ENCODE measurements at regions not wholly inside any gene's neighbourhood (a gene's known extent, or its start where the extent isn't known, plus 50 kb on each side); places are given as distances from the start of the nearest gene placed in this dataset.

GRCh38 chr15:31262901-31263671 is 63.5 kb upstream of the KLF13 start:
- DNase-seq (ENCODE audit: low spot score) = peak; percentile 55

DNA sequence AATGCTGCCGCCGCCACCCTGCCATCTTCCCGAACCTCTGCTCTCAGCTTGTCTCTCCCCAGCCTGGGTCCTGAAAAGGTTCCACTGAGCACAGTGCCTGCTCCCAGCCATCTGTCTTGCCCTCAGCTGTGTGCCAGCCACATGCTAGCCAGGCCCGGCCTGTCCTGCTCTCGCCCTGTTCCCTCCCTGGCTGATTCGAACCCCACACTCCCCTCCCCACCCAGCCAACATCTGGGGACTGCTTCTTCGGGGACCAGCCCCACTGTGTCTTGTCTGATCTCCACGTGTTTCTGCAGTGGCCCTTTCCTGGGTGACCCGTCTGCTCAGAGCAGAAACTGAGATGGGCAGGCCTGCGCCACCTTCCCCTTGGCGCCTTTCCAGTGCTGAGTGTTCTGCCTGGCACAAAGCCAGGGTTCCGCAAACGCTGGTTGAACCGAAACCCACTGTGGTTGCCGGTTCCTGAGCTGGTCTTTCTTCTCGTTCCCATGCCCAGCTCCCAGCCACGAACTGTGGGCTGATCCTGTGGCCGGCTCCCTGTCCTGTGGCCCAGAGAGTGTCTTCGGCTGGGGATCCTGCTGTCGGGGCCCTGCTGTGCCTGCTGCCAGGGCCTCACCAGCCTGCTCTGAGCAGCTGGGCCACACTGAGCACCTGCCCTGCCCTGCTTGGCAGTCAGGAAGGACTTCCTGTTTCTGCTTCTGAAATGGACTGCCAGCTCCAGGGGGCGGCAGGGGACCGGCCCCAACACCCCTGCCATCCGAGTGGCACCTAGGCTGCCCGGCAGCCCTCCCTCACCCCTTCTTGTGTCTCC is 62.7 kb upstream of the KLF13 start:
- peak; percentile 87 for DNase-seq (ENCODE audit: low spot score)

GRCh38 chr15:31264559-31265089 is 62.0 kb upstream of the KLF13 start:
- DNase-seq (ENCODE audit: low spot score) = peak; percentile 39

DNA sequence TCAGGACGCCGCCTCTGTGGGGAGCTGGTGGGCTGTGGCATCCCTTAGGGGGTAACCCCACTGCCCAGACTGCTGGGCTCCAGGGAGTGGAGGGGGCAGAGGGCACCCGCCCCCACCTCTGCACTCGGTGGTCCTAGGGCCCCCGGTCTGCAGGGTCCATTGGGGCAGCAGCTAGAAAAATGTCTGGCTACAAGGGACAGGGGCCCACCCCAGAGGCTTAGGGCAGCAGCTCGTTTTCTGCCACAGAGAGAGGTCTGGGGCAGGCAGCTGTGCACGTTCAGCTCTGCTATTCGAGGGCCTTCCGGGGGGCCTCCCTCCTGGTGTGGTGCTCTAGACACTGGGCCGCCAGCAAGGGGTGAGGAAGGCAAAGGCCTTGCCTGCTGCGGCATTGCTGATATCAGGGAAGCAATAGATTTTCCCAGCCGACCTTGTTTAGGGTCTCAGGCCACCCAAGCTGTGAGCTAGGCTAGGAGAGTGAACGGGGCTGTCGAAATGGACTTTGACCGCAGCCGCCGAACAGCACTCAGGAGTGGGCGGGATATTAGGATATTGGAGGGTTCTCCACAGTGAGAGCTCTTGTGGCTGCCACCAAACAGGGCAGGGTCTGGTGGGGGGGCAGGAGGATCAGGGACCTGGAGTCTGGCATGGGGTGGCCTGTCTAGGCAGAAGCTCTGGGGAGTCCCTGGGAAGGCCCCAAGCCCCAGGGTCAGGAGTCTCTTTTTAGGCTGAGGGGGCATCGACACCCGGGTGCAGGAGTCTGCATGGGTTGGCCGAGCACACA is 61.4 kb upstream of the KLF13 start:
- peak; percentile 40 for DNase-seq (ENCODE audit: low spot score)

DNA sequence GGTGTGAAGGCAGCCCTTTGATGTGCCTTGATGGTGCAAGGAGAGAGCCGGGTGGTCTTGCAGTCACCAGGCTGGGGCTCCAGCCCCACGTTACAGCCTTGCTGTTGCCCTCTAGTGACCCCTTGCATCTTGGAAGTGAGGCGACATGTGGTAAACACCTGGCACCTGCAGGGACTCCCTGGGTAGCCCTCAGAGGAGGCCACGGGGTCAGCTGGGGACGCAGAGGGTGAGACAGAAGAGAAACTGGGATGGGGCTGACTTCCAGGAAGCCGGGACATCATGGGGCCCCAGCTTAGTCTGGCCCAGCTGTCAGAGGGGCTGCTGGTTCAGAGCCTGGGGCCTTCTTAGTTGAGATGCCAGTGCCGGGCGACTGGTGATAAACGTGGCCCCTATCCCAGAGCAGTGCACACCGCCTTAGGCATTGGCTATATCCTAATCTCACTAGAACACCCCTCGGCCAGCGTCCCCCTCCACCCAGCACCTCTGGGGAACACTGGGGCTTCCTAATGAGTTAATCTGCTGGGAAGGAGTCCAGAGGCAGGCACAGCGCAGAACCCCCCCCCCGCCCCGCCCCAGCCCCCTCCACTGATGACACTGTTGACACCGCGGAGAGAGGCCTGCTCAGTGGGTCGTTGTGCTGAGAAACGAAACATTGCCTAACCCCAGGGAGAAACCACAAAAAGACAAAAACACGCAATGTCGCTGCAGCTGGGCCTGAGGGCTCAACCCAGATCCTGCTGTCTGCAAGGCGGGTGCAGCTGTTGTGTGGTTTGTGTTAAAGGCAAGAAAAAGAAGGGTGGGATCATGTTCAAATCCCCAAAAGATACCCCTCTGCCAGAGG is 60.5 kb upstream of the KLF13 start:
- peak; percentile 61 for DNase-seq (ENCODE audit: low spot score)

DNA sequence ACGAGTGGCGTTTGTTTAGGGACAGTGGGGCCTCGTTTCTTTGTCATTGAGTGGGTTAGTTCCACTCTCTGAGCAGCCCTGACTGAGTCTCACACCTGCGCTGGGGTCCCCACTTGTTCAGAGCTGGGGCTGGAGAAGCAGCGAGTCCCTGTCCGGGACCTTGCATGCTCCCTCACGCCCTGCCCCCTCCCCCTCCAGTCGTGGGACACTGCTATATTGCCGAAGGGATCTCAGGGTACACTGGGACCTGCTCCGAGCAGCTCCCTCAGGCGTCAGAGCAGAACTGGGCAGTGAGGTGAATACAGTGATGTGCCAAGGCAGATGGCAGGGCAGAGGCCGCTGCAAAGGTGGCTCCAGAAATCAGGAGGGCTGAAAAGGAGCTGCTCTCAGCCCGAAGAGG is 59.9 kb upstream of the KLF13 start:
- no peak for DNase-seq (ENCODE audit: low spot score)

- DNase-seq (ENCODE audit: low spot score) = peak; percentile 40
Measured at GRCh38 chr15:31267161-31268107, 59.2 kb upstream of the KLF13 start.

DNA sequence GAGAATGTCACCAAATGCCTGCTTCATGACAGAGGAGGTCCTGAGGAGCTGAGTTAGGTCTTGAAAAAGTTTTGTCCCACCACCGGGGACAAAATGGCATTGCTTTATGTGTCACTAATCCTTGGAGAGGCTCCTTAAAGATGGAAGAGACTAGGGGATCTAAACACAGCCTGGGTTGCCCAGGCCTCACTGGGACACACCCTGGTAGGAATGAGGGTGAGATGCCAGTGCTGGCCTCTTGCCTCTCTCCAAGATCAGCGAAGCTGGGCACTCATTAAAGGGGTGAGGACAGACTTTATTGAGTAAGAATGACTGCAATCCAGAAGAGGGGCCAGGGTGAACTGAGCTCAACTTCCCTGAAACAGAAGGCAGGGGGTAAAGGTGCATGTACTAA is 58.5 kb upstream of the KLF13 start:
- DNase-seq (ENCODE audit: low spot score) = peak; percentile 43

- DNase-seq (ENCODE audit: low spot score) = peak; percentile 37
Measured at GRCh38 chr15:31268911-31269784, 57.5 kb upstream of the KLF13 start.

- peak; percentile 32 for DNase-seq (ENCODE audit: low spot score)
Measured at GRCh38 chr15:31269816-31270575, 56.6 kb upstream of the KLF13 start.

DNA sequence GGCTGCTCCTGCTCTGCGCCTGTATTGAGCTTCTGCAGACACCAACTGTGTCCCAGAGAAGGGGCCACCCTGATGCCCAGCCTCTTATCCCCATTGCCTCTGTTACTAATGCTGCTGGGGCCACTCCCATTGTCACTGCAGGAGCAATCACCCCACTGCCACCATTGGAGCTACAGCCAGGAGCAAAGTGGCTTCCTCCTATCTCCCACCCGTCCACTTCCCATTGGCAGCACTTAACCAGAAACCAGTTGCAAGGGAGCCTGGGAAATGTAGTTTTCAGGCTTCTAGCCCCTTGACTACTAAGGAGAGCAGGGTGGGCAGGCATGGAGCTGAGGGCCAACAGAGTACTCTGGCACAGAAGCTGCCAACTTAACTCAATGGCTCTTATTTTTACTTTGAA is 55.9 kb upstream of the KLF13 start:
- peak; percentile 26 for DNase-seq (ENCODE audit: low spot score)

GRCh38 chr15:31271224-31271635 is 55.4 kb upstream of the KLF13 start:
- DNase-seq (ENCODE audit: low spot score) = no peak

DNA sequence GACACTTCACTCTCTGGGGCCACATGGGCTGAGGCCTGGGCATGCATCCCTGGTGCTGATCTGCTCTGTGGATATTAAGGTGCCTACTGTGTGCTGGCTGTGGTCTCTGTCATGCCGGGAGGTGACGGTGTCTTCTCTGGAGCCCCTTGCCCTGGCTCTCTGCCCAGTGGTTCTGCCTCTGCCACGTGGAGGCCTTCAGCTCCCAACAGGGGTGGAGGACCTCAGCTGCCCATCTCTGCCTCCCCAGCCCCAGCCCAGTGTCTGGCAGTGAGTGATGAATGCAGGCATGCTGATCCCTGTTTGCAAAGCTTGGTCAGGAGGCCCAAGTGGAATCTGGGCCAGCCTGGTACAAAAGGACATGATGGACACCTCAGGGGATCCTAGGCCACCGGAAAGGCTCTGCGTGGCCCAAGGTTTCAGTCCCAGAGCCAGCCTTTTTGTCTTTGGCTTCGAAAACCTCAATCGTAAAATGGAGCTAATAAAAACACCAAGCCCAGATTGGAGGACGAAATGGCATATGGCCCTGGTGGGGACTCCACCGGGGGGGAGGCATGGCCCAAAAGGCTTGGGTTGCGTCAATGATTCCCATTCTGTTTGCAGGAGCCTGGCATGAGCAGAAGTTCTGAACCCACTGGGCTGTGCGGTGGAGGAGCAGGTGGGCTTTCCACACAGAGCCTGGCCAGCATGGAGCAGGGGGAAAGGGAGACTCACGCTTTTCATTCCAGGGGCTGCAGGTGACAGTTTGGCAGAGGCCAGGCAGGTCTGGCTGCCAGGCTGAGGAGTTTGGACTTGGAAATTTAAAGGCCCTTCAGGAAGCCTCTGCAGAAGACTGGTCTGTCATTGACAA is 54.7 kb upstream of the KLF13 start:
- DNase-seq (ENCODE audit: low spot score) = no peak

DNA sequence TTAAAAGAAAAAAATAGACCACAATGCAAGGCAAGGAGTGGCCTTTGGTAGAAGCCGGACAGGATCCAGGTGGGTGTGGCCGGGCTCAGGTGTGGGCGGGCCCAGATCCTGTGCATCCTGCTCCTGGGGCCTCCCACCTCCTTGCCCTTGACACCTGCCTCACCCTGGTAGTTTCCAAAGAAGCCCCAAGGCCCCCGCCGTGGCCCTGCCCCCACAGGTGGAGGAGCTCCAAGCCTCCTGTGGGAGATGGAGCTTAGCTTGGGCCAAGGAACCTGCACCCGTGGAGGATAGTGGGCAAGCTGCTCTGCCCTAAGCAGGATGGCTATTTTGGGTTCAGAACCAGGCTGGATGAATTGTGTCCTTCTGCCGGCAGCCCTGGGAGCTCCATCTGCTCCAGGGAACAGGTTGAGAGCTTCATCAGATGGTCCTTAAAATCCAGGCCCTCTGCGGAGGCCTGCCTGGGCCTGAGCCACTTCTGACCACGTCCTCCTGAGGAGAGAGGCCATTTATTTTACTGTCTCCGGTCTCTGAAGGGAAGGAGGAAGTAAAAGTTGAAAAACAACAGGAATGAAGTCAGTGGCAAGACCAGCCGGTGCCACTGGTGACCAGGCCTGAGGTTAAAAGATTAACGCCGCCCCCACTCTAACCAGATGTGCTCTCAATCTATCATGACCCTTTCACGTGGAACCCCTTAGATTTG is 53.9 kb upstream of the KLF13 start:
- peak; percentile 85 for DNase-seq (ENCODE audit: low spot score)

GRCh38 chr15:31273258-31273941 is 53.2 kb upstream of the KLF13 start:
- no peak for DNase-seq (ENCODE audit: low spot score)
